HG02623 (cell line): ENCODE measurements at regions not wholly inside any gene's neighbourhood (a gene's known extent, or its start where the extent isn't known, plus 50 kb on each side); places are given as distances from the start of the nearest gene placed in this dataset.
"Not testable (repeated sequence)": the region's sequence is repeated elsewhere in the genome, so short reads cannot be mapped to it uniquely, and the experiment has no call there.

ENCODE experiments used
- ATAC-seq: cut with Tn5 transposase; IDR thresholded peaks from one replicate; pipeline ENCODE4 v1.9.1; 2021; ENCODE audit warnings: moderate library complexity; ENCODE audit not compliant: unreplicated experiment

GRCh38 chr4:177235026-177235425, 74.6 kb upstream of the NEIL3 start:
- no peak for ATAC-seq

GRCh38 chr4:177236886-177237285, 72.8 kb upstream of the NEIL3 start:
- ATAC-seq, result no peak

GRCh38 chr4:177237291-177237690, 72.4 kb upstream of the NEIL3 start:
- ATAC-seq, result no peak

- ATAC-seq, result no peak
These were observed 70.2 kb upstream of the NEIL3 start for GRCh38 chr4:177239477-177239876.

GRCh38 chr4:177239878-177240277, 69.8 kb upstream of the NEIL3 start:
- ATAC-seq, result no peak

- ATAC-seq, result no peak
These were observed 66.9 kb upstream of the NEIL3 start for GRCh38 chr4:177242651-177243286.

- ATAC-seq, result no peak
These were observed 62.8 kb upstream of the NEIL3 start for GRCh38 chr4:177246641-177247584.

GRCh38 chr4:177250056-177250696, 59.5 kb upstream of the NEIL3 start:
- peak; percentile 93 for ATAC-seq

GRCh38 chr4:177251237-177251636, 58.4 kb upstream of the NEIL3 start:
- ATAC-seq, result no peak

GRCh38 chr4:177255359-177255758, 54.3 kb upstream of the NEIL3 start:
- no peak for ATAC-seq

GRCh38 chr4:177256950-177257349, 52.7 kb upstream of the NEIL3 start:
- no peak for ATAC-seq

GRCh38 chr4:177259466-177259865, 50.2 kb upstream of the NEIL3 start:
- ATAC-seq, result not testable (repeated sequence)
